B cell (primary cell): ENCODE measurements at regions not wholly inside any gene's neighbourhood (a gene's known extent, or its start where the extent isn't known, plus 50 kb on each side); places are given as distances from the start of the nearest gene placed in this dataset.

Source experiments
- EZH2 ChIP-seq: IDR thresholded peaks from 2 replicates; pipeline ENCODE4 v1.6.1; 2012; ENCODE audit warnings: borderline replicate concordance, low read depth, mild to moderate bottlenecking, moderate library complexity, low read length; ENCODE audit not compliant: insufficient read depth, poor library complexity, severe bottlenecking
- TF ChIP-seq, protein P1 (sequence below): fragments of 200-600 bp; IDR thresholded peaks from one replicate; pipeline ENCODE4 v1.8.0; 2022; ENCODE audit warnings: antibody characterized with exemption, mild to moderate bottlenecking

DNA sequence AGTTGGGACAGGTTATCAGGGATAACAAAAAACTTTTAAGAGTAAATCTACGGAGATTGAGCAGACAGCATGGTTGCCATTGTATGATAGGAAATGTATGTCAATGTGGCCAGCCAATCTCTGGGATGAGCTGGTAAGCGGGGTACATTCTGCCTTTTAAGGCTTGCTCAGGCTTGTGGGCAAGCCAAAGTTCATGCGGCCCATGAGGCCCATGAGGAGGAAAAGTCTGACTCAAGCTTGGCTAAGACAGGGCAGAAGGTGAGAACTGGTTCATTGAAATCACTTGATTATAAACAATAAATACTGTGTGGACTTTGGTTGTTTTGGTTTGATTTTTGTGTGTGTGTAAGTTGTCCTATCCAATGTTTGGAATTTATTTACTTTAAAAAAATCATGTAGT lies 997.1 kb downstream of the DNAH5 start:
- TF ChIP-seq, protein P1, sequence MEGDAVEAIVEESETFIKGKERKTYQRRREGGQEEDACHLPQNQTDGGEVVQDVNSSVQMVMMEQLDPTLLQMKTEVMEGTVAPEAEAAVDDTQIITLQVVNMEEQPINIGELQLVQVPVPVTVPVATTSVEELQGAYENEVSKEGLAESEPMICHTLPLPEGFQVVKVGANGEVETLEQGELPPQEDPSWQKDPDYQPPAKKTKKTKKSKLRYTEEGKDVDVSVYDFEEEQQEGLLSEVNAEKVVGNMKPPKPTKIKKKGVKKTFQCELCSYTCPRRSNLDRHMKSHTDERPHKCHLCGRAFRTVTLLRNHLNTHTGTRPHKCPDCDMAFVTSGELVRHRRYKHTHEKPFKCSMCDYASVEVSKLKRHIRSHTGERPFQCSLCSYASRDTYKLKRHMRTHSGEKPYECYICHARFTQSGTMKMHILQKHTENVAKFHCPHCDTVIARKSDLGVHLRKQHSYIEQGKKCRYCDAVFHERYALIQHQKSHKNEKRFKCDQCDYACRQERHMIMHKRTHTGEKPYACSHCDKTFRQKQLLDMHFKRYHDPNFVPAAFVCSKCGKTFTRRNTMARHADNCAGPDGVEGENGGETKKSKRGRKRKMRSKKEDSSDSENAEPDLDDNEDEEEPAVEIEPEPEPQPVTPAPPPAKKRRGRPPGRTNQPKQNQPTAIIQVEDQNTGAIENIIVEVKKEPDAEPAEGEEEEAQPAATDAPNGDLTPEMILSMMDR: no peak
- no peak for TF ChIP-seq EZH2
